ENCODE measurements at regions not wholly inside any gene's neighbourhood (a gene's known extent, or its start where the extent isn't known, plus 50 kb on each side); places are given as distances from the start of the nearest gene placed in this dataset.

DNA sequence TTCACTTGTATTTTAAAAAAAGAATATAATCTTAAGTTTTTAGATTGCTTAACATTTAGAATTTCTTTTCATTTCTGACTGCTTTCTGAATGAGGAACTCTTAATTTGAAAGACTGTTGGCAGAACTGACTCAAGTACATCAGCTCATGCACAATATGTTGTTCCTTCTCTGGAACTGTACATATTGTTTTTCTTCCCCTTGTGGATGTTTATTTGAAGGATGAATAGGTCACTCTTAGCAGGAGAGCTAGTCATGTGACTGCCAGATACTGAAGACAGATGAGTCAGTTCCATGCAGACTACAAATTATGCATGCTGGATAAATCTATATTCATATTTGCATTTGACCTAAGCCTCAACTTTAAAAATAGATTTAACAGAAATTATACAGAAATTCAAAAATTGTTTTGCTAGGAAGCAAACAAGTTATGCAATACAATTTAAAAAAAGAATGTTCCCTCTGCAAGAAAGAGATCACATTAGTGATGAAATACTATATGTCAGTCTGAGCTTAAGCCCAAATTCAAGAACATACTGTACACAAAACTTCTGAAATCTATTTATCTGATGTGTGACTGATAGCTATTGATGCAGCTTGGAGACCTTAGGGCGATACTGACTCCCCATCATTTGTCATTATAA lies 1274.9 kb upstream of the GJE1 start:
- intact Hi-C loops (cut with micrococcal nuclease; ENCODE audit: unreplicated experiment), result no loop called here
- no peak for DNase-seq
- H3K27ac ChIP-seq, result no peak overlapping the region
- H3K4me1 ChIP-seq (replicated peaks; ENCODE audit: insufficient read depth), result no peaks in the 10 kb centered on the region; the same call in 1 of the 2 replicates
- BruUV-seq (replicated peaks), result no TSS peak
- CTCF ChIA-PET, result no interaction called here
- POLR2A ChIA-PET (ENCODE audit: unreplicated experiment), result interaction anchor here (0.5 to 0.6 kb wide), 2 partner anchors 50 to 113 kb away, joined by 3 read pairs; no protein-coding TSS in a partner anchor
- H3K9me2 ChIP-seq (ENCODE audit: insufficient read depth), result no peaks in the 10 kb centered on the region
- no peak overlapping the region for H3K4me2 ChIP-seq
- H2AFZ ChIP-seq, result no peak overlapping the region
- peaks cover 5% of the 10 kb centered on the region; the same call in 1 of the 2 replicates for H3K36me3 ChIP-seq (ENCODE audit: low read depth)
- H3F3A ChIP-seq (ENCODE audit: insufficient read depth, low read depth), result no peaks in the 10 kb centered on the region; the same call in 1 of the 2 replicates
- H3K9me3 ChIP-seq (ENCODE audit: insufficient read depth, low read depth), result no peaks in the 10 kb centered on the region
- H3K27me3 ChIP-seq (ENCODE audit: insufficient read depth, low read depth), result no peaks in the 10 kb centered on the region
- TF ChIP-seq, protein P1, sequence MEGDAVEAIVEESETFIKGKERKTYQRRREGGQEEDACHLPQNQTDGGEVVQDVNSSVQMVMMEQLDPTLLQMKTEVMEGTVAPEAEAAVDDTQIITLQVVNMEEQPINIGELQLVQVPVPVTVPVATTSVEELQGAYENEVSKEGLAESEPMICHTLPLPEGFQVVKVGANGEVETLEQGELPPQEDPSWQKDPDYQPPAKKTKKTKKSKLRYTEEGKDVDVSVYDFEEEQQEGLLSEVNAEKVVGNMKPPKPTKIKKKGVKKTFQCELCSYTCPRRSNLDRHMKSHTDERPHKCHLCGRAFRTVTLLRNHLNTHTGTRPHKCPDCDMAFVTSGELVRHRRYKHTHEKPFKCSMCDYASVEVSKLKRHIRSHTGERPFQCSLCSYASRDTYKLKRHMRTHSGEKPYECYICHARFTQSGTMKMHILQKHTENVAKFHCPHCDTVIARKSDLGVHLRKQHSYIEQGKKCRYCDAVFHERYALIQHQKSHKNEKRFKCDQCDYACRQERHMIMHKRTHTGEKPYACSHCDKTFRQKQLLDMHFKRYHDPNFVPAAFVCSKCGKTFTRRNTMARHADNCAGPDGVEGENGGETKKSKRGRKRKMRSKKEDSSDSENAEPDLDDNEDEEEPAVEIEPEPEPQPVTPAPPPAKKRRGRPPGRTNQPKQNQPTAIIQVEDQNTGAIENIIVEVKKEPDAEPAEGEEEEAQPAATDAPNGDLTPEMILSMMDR (conservative IDR thresholded peaks at IDR 0.05), result no peak
- TF ChIP-seq EZH2 (IDR thresholded peaks at IDR 0.05; ENCODE audit: low read depth), result no peak
- no peaks in the 10 kb centered on the region for H3K79me2 ChIP-seq (ENCODE audit: low read depth)
- H4K20me1 ChIP-seq (ENCODE audit: insufficient read depth), result no peaks in the 10 kb centered on the region
- no peak overlapping the region for H3K4me3 ChIP-seq

DNA sequence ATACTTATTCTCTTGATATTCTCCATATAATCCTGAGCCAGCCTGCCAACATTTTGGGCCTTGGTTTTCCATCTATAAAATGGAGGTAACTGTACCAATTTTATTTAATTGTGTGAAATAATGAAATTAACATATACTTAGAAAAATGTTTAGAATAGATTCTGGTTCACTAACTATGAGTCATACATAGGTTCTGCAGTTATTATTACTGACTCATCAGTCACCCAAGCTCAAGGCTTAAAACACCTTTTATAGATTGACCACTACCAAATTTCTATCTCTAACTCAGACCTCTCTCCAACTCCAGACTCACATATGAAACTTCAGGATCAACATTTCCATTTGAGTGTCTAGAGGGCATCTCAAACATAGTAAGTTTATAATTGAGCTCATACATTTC lies 1277.2 kb upstream of the GJE1 start:
- Histone ChIP-seq H3K27ac (no peak overlapping the region), H3F3A (ENCODE audit: insufficient read depth, low read depth) (no peaks in the 10 kb centered on the region; the same call in 1 of the 2 replicates), H3K27me3 (ENCODE audit: insufficient read depth, low read depth) (no peaks in the 10 kb centered on the region), H2AFZ (no peak overlapping the region), H3K4me1 (replicated peaks; ENCODE audit: insufficient read depth) (no peaks in the 10 kb centered on the region; the same call in 1 of the 2 replicates), H3K9me3 (ENCODE audit: insufficient read depth, low read depth) (no peaks in the 10 kb centered on the region), H3K79me2 (ENCODE audit: low read depth) (no peaks in the 10 kb centered on the region), H4K20me1 (ENCODE audit: insufficient read depth) (no peaks in the 10 kb centered on the region), H3K9me2 (ENCODE audit: insufficient read depth) (no peaks in the 10 kb centered on the region), H3K4me3 (no peak overlapping the region), H3K4me2 (no peak overlapping the region), H3K36me3 (ENCODE audit: low read depth) (peaks cover 5% of the 10 kb centered on the region; the same call in 1 of the 2 replicates)
- intact Hi-C loops (cut with micrococcal nuclease; ENCODE audit: unreplicated experiment), result no loop called here
- DNase-seq, result no peak
- CTCF ChIA-PET, result no interaction called here
- no TSS peak for BruUV-seq (replicated peaks)
- POLR2A ChIA-PET (ENCODE audit: unreplicated experiment), result no interaction called here
- TF ChIP-seq, protein P1 (conservative IDR thresholded peaks at IDR 0.05), result no peak
- no peak for TF ChIP-seq EZH2 (IDR thresholded peaks at IDR 0.05; ENCODE audit: low read depth)

DNA sequence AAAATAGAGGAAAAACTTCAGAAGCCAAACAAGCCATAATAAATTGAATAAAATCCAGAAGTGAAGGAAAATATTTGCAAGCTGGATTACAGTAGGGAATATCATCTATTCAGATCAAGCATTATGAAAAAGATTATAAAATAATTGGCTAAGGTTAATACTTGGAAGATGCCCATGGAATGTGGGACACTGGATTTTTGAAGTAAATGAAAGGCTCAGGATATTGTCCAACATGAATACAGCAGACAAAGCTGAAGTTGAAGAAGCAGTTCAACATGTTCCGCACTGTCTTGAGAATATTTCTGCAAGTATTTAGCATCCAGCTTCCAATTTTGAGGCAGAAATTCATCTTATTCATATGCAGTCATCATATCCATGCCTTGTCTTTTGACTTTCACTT lies 1278.4 kb upstream of the GJE1 start:
- H3F3A ChIP-seq (ENCODE audit: insufficient read depth, low read depth), result no peaks in the 10 kb centered on the region; the same call in 1 of the 2 replicates
- H3K36me3 ChIP-seq (ENCODE audit: low read depth), result peaks cover 3% of the 10 kb centered on the region; the same call in 1 of the 2 replicates
- intact Hi-C loops (cut with micrococcal nuclease; ENCODE audit: unreplicated experiment), result no loop called here
- H3K9me3 ChIP-seq (ENCODE audit: insufficient read depth, low read depth), result no peaks in the 10 kb centered on the region
- H3K79me2 ChIP-seq (ENCODE audit: low read depth), result no peaks in the 10 kb centered on the region
- ChIA-PET POLR2A (ENCODE audit: unreplicated experiment) (no interaction called here), CTCF (no interaction called here)
- H2AFZ ChIP-seq, result no peak overlapping the region
- no peak for TF ChIP-seq EZH2 (IDR thresholded peaks at IDR 0.05; ENCODE audit: low read depth)
- TF ChIP-seq, protein P1 (conservative IDR thresholded peaks at IDR 0.05), result no peak
- H3K4me2 ChIP-seq, result no peak overlapping the region
- H3K27me3 ChIP-seq (ENCODE audit: insufficient read depth, low read depth), result no peaks in the 10 kb centered on the region
- no peak overlapping the region for H3K27ac ChIP-seq
- no TSS peak for BruUV-seq (replicated peaks)
- H3K9me2 ChIP-seq (ENCODE audit: insufficient read depth), result no peaks in the 10 kb centered on the region
- H3K4me3 ChIP-seq, result no peak overlapping the region
- DNase-seq, result no peak
- H4K20me1 ChIP-seq (ENCODE audit: insufficient read depth), result no peaks in the 10 kb centered on the region
- no peaks in the 10 kb centered on the region; the same call in 1 of the 2 replicates for H3K4me1 ChIP-seq (replicated peaks; ENCODE audit: insufficient read depth)

Data from PC-9 (cell line).